Heart left ventricle (tissue), 16 donors: ENCODE measurements at regions not wholly inside any gene's neighbourhood (a gene's known extent, or its start where the extent isn't known, plus 50 kb on each side); places are given as distances from the start of the nearest gene placed in this dataset.

Experiments used
- ATAC-seq, 4 donors: fragments of 200-7000 bp; cut with Tn5 transposase; one replicate each; pipeline ENCODE4 v1.9.1; 2020 to 2022; ENCODE audit warnings: moderate library complexity in 4 of 4, mild to moderate bottlenecking in 3 of 4, moderate number of reproducible peaks in 1 of 4
- DNase-seq, 5 donors: peaks; one replicate each; pipeline ENCODE4 v3.0.0-alpha.2; 2020
- H3K27ac ChIP-seq, 12 donors: fragments of 200-600 bp; sonication (generic) in 4 of 12; one replicate each; pipeline versions ENCODE4 v1.5.0 to v1.8.0; 2016 to 2022; ENCODE audit warnings: mild to moderate bottlenecking in 2 of 12
- H3K27me3 ChIP-seq, 9 donors: fragments of 200-600 bp; sonication (generic) in 2 of 9; one replicate each; pipeline versions ENCODE4 v1.5.1 to v1.8.0; 2016 to 2022; ENCODE audit warnings: mild to moderate bottlenecking in 3 of 9
- H3K36me3 ChIP-seq, 9 donors: fragments of 200-600 bp; sonication (generic) in 2 of 9; one replicate each; pipeline versions ENCODE4 v1.5.0 to v1.8.0; 2018 to 2022; ENCODE audit warnings: mild to moderate bottlenecking in 2 of 9
- H3K4me1 ChIP-seq, 12 donors: fragments of 200-600 bp; sonication (generic) in 4 of 12; one replicate each; pipeline versions ENCODE4 v1.5.0 to v1.8.0; 2016 to 2022; ENCODE audit warnings: mild to moderate bottlenecking in 3 of 12
- H3K4me3 ChIP-seq, 12 donors: fragments of 200-600 bp; sonication (generic) in 4 of 12; one replicate each; pipeline versions ENCODE4 v1.5.0 to v1.8.0; 2017 to 2022; ENCODE audit warnings: mild to moderate bottlenecking in 9 of 12, moderate library complexity in 4 of 12
- H3K9me3 ChIP-seq, 12 donors: fragments of 200-600 bp; sonication (generic) in 4 of 12; one replicate each; pipeline versions ENCODE4 v1.5.0 to v1.8.0; 2016 to 2022; ENCODE audit warnings: mild to moderate bottlenecking in 1 of 12
- POLR2A ChIP-seq, 2 donors: fragments of 450-650 bp; IDR thresholded peaks; one replicate each; pipeline ENCODE4 v1.6.1; 2017; ENCODE audit warnings: antibody characterized with exemption in 2 of 2, mild to moderate bottlenecking in 2 of 2, moderate library complexity in 2 of 2
- WGBS, 4 donors: extraction: QIAGEN DNeasy Blood & Tissue Kit in 2 of 4; methylation state at CpG; one replicate each; pipeline versions ENCODE4 v1.1.5 to v1.1.7; 2013 to 2018; 5-methylcytosine and 5-hydroxymethylcytosine counted together
- intact Hi-C, 10 donors: fragments of 100-400 bp; cut with DNase I; formaldehyde crosslinking; loops; one replicate each; pipeline versions ENCODE4 v1.11.1 to v1.14.2; 2022
- TF ChIP-seq, protein P1 (sequence below), 12 donors: fragments of 200-600 bp; sonication (generic) in 4 of 12; IDR thresholded peaks; one replicate each; pipeline versions ENCODE4 v1.5.0 to v1.8.0; 2018 to 2022; ENCODE audit warnings: antibody characterized with exemption in 12 of 12, mild to moderate bottlenecking in 5 of 12
- donor health status: ischemic (EF 13 %, LVEDD 7.1; RV severe dilation, severe dysfunction).
- donor health status: healthy with polysubstance abuse.
- donor health status: DM: no; HTN: yes; CAD: no.
- donor health status: DM: no; HTN: no; CAD: no.
- donor health status: ischemic (EF 25% LVEDD 6.9; RV normal size, moderate dysfunction).
- donor health status: ischemic (EF 25% LVEDD 5.7; RV mildly dilated, moderate dysfunction).
- donor health status: healthy.
- donor health status: DM: yes; HTN: yes; CAD: no.
- donor health status: ischemic (EF 35%, LVEDD 5.7; RV mildly dilated, moderate dysfunction).
- donor health status: nonischemic (EF 11% LVEDD 7.7; RV severe dilation, severe dysfunction).
- donor health status: DM: yes; HTN: yes; CAD: no.
- donor health status: PGD.
- donor health status: ischemic (EF 29% LVEDD 5.4; RV normal size, mild dysfunction).
- donor health status: nonischemic (EF 23%, LVEDD 6.1; RV moderate dilation, normal function).

GRCh38 chr22:27242474-27242873, 559.1 kb downstream of the MN1 start:
- H3K9me3 ChIP-seq: no peaks in the 10 kb centered on the region
- TF ChIP-seq POLR2A (IDR thresholded peaks at IDR 0.05): no peak
- TF ChIP-seq, protein P1, sequence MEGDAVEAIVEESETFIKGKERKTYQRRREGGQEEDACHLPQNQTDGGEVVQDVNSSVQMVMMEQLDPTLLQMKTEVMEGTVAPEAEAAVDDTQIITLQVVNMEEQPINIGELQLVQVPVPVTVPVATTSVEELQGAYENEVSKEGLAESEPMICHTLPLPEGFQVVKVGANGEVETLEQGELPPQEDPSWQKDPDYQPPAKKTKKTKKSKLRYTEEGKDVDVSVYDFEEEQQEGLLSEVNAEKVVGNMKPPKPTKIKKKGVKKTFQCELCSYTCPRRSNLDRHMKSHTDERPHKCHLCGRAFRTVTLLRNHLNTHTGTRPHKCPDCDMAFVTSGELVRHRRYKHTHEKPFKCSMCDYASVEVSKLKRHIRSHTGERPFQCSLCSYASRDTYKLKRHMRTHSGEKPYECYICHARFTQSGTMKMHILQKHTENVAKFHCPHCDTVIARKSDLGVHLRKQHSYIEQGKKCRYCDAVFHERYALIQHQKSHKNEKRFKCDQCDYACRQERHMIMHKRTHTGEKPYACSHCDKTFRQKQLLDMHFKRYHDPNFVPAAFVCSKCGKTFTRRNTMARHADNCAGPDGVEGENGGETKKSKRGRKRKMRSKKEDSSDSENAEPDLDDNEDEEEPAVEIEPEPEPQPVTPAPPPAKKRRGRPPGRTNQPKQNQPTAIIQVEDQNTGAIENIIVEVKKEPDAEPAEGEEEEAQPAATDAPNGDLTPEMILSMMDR (IDR thresholded peaks at IDR 0.05): no peak
- H3K4me3 ChIP-seq: no peak overlapping the region
- ATAC-seq: no peak
- no peak for DNase-seq
- H3K36me3 ChIP-seq: no peaks in the 10 kb centered on the region
- WGBS, 4 donors: 56 to 90% (median 87%) methylated on average over 6 of the region's 6 CpGs
- intact Hi-C loops: no loop called here
- H3K27me3 ChIP-seq: peaks cover 0 to 6% (median 0%) of the 10 kb centered on the region in 9 donors
- peak overlapping the region in 1 of 12 donors; percentile 34 for H3K27ac ChIP-seq
- H3K4me1 ChIP-seq: peaks cover 0 to 36% (median 4%) of the 10 kb centered on the region in 12 donors

- WGBS, 4 donors: 61 to 70% (median 69%) methylated on average over 12 of the region's 12 CpGs
- intact Hi-C loops: no loop called here
- Histone ChIP-seq H3K9me3 (no peaks in the 10 kb centered on the region), H3K4me1 (peaks cover 0 to 41% (median 8%) of the 10 kb centered on the region in 12 donors), H3K4me3 (no peak overlapping the region), H3K27me3 (peaks cover 0 to 6% (median 0%) of the 10 kb centered on the region in 9 donors), H3K36me3 (no peaks in the 10 kb centered on the region), H3K27ac (no peak overlapping the region)
- no peak for TF ChIP-seq POLR2A (IDR thresholded peaks at IDR 0.05)
- ATAC-seq (no peak), DNase-seq (no peak)
Measured at GRCh38 chr22:27242917-27243589, 558.5 kb downstream of the MN1 start.

DNA sequence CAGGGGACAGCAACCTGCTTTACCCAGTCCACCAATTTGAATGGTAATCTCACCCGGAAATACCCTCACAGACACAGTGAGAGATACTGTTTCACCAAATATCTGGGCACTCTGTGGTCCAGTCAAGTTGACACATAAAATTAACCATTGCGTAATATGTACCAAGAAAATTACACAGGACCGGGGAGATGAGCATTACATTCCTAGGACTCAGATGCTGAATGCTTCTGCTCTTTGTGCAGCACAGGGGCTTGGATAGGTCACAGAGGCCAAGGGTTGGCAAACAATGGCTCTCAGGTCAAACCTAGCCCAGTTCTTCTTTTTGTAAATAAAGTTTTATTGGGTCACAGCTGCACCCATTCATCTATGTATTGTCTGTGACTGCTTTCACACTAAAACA, 557.2 kb downstream of the MN1 start:
- Histone ChIP-seq H3K36me3 (no peaks in the 10 kb centered on the region), H3K4me3 (no peak overlapping the region), H3K27ac (no peak overlapping the region), H3K27me3 (peaks cover 0 to 6% (median 0%) of the 10 kb centered on the region in 9 donors), H3K9me3 (no peaks in the 10 kb centered on the region), H3K4me1 (peaks cover 0 to 44% (median 9%) of the 10 kb centered on the region in 12 donors)
- no peak for DNase-seq
- ATAC-seq: no peak
- TF ChIP-seq, protein P1 (IDR thresholded peaks at IDR 0.05): no peak
- TF ChIP-seq POLR2A (IDR thresholded peaks at IDR 0.05): no peak
- intact Hi-C loops: no loop called here
- WGBS, 4 donors: 90 to 98% (median 95%) methylated on average over 3 of the region's 3 CpGs

GRCh38 chr22:27245056-27245455, 556.5 kb downstream of the MN1 start:
- TF ChIP-seq, protein P1 (IDR thresholded peaks at IDR 0.05): no peak
- TF ChIP-seq POLR2A (IDR thresholded peaks at IDR 0.05): no peak
- Histone ChIP-seq H3K27me3 (peaks cover 0 to 6% (median 0%) of the 10 kb centered on the region in 9 donors), H3K4me1 (peaks cover 0 to 39% (median 7%) of the 10 kb centered on the region in 12 donors), H3K9me3 (no peaks in the 10 kb centered on the region), H3K4me3 (no peak overlapping the region), H3K36me3 (no peaks in the 10 kb centered on the region), H3K27ac (no peak overlapping the region)
- DNase-seq (no peak), ATAC-seq (no peak)
- 54 to 68% (median 62%) methylated on average over 9 to 10 of the region's 10 CpGs for WGBS, 4 donors
- intact Hi-C loops: no loop called here
